ENCODE measurements at regions not wholly inside any gene's neighbourhood (a gene's known extent, or its start where the extent isn't known, plus 50 kb on each side); places are given as distances from the start of the nearest gene placed in this dataset.

- H3K9ac ChIP-seq: no peak overlapping the region
- no peaks in the 10 kb centered on the region for H3K9me3 ChIP-seq
- no peaks in the 10 kb centered on the region for H4K20me1 ChIP-seq
- H3K36me3 ChIP-seq: no peaks in the 10 kb centered on the region
- no peak overlapping the region for H3K4me3 ChIP-seq
- H3K27ac ChIP-seq: no peak overlapping the region
- TF ChIP-seq Cebpa-rat (IDR thresholded peaks at IDR 0.05): no peak
- no peak overlapping the region for H3K4me2 ChIP-seq
- H3K27me3 ChIP-seq: no peaks in the 10 kb centered on the region
- H3K4me1 ChIP-seq: no peaks in the 10 kb centered on the region
Observed at GRCh38 chr13:69458013-69458412, 649.6 kb upstream of the ATXN8OS start.

- H3K9ac ChIP-seq: no peak overlapping the region
- H4K20me1 ChIP-seq: no peaks in the 10 kb centered on the region
- H3K36me3 ChIP-seq: no peaks in the 10 kb centered on the region
- no peaks in the 10 kb centered on the region for H3K27me3 ChIP-seq
- H3K9me3 ChIP-seq: no peaks in the 10 kb centered on the region
- no peak overlapping the region for H3K4me3 ChIP-seq
- H3K4me2 ChIP-seq: no peak overlapping the region
- no peaks in the 10 kb centered on the region for H3K4me1 ChIP-seq
- no peak overlapping the region for H3K27ac ChIP-seq
- no peak for TF ChIP-seq Cebpa-rat (IDR thresholded peaks at IDR 0.05)
Observed at GRCh38 chr13:69450245-69450644, 657.4 kb upstream of the ATXN8OS start.

DNA sequence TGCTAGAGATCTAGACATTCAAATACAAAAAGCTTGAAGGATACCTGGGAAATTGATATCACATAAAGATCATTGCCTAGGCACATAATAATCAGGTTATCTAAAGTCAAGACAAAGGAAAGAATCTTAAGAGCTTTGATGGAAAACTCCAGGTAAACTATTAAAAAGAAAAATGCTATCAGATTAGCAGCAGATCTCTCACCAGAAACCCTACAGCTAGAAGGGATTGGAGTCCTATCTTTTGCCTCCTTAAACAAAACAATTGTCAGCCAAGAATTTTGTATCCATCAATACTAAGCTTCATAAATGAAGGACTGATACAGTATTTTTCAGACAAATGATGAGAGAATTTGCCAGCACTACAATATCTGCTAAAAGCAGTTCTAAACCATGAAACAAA is 682.4 kb upstream of the ATXN8OS start:
- H3K9me3 ChIP-seq: peaks cover 30% of the 10 kb centered on the region
- peaks cover 13% of the 10 kb centered on the region for H3K4me1 ChIP-seq
- no peak overlapping the region for H3K4me3 ChIP-seq
- H4K20me1 ChIP-seq: no peaks in the 10 kb centered on the region
- H3K27ac ChIP-seq: no peak overlapping the region
- H3K36me3 ChIP-seq: no peaks in the 10 kb centered on the region
- H3K27me3 ChIP-seq: no peaks in the 10 kb centered on the region
- no peak overlapping the region for H3K4me2 ChIP-seq
- TF ChIP-seq Cebpa-rat (IDR thresholded peaks at IDR 0.05): no peak
- no peak overlapping the region for H3K9ac ChIP-seq

GRCh38 chr13:69423844-69424243 is 683.8 kb upstream of the ATXN8OS start:
- Histone ChIP-seq H3K9ac (no peak overlapping the region), H3K4me1 (peaks cover 13% of the 10 kb centered on the region), H3K4me3 (no peak overlapping the region), H3K36me3 (no peaks in the 10 kb centered on the region), H3K9me3 (peaks cover 37% of the 10 kb centered on the region), H4K20me1 (no peaks in the 10 kb centered on the region), H3K27me3 (no peaks in the 10 kb centered on the region), H3K27ac (no peak overlapping the region), H3K4me2 (peak overlapping the region; percentile 54)
- no peak for TF ChIP-seq Cebpa-rat (IDR thresholded peaks at IDR 0.05)

DNA sequence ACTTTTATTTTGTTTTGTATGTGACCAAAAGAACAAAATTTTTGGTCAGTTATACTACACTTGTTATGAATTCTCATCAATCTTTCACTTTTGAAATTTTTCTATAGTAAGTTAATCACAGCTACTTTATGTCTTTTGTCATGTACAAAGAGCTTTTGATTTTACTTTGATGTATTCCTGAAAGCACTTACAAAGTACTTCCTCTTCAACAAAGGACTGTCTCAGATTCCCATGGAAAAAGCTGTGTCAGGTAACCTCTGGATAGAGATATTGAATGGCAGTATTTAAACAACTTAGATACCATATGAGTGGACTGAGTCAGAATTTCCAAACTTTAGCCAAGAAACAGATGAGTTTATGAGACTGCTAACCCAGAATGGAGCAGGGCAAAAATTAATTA is 689.3 kb upstream of the ATXN8OS start:
- H3K36me3 ChIP-seq: no peaks in the 10 kb centered on the region
- no peak overlapping the region for H3K27ac ChIP-seq
- H3K9me3 ChIP-seq: peaks cover 16% of the 10 kb centered on the region
- peaks cover 5% of the 10 kb centered on the region for H3K4me1 ChIP-seq
- no peaks in the 10 kb centered on the region for H4K20me1 ChIP-seq
- H3K9ac ChIP-seq: no peak overlapping the region
- no peak overlapping the region for H3K4me3 ChIP-seq
- H3K27me3 ChIP-seq: no peaks in the 10 kb centered on the region
- TF ChIP-seq Cebpa-rat (IDR thresholded peaks at IDR 0.05): no peak
- H3K4me2 ChIP-seq: no peak overlapping the region

DNA sequence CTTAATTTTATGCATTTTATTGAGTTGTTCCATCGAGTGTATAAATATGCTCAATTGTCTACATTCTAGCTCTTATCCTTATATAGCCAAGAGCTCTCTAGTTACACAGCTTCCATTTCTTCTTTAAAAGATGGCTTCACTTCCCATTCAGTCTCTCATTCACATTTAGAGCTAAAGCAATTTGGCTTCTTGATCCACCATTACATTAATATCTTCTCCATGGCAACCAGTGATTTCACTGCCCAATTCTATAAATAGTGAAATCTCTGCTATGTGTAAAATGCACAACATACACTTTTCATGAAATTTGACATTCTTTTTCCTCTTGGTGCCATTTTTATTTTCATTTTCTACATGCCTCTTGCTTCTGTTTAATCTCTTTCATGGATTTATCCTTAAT is 696.9 kb upstream of the ATXN8OS start:
- Histone ChIP-seq H3K36me3 (no peaks in the 10 kb centered on the region), H3K27me3 (no peaks in the 10 kb centered on the region), H3K9ac (no peak overlapping the region), H3K4me2 (no peak overlapping the region), H3K27ac (no peak overlapping the region), H3K9me3 (peaks cover 12% of the 10 kb centered on the region), H3K4me1 (no peaks in the 10 kb centered on the region), H4K20me1 (no peaks in the 10 kb centered on the region), H3K4me3 (no peak overlapping the region)
- no peak for TF ChIP-seq Cebpa-rat (IDR thresholded peaks at IDR 0.05)

GRCh38 chr13:69391756-69392155 is 715.9 kb upstream of the ATXN8OS start:
- no peaks in the 10 kb centered on the region for H3K27me3 ChIP-seq
- H3K4me3 ChIP-seq: no peak overlapping the region
- H3K36me3 ChIP-seq: no peaks in the 10 kb centered on the region
- H3K4me1 ChIP-seq: peaks cover 12% of the 10 kb centered on the region
- no peak overlapping the region for H3K4me2 ChIP-seq
- no peaks in the 10 kb centered on the region for H4K20me1 ChIP-seq
- TF ChIP-seq Cebpa-rat (IDR thresholded peaks at IDR 0.05): no peak
- no peaks in the 10 kb centered on the region for H3K9me3 ChIP-seq
- no peak overlapping the region for H3K9ac ChIP-seq
- no peak overlapping the region for H3K27ac ChIP-seq

DNA sequence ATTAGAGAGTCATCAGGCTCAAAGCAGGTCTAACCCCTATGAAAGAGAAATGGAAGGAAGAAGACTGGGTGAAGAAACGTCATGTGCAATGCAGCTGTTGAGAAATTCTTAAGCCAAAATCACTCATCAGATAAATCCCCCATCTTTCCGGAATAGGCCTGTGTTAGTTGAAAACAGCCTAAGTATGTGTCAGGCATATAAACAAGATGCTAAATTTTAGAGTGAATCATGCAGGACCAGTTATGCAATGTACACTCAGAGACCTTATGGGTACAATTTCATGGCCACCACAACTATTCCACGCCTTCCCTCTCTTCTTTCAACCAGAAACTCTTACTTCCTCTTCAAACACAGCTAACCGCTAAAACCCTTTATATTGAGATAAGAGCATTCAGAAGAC is 717.7 kb upstream of the ATXN8OS start:
- no peak overlapping the region for H3K27ac ChIP-seq
- no peaks in the 10 kb centered on the region for H3K36me3 ChIP-seq
- H4K20me1 ChIP-seq: no peaks in the 10 kb centered on the region
- H3K9me3 ChIP-seq: no peaks in the 10 kb centered on the region
- H3K4me1 ChIP-seq: peaks cover 12% of the 10 kb centered on the region
- no peaks in the 10 kb centered on the region for H3K27me3 ChIP-seq
- no peak overlapping the region for H3K9ac ChIP-seq
- no peak overlapping the region for H3K4me3 ChIP-seq
- H3K4me2 ChIP-seq: peak overlapping the region; percentile 25; the same call in 1 of the 2 replicates
- TF ChIP-seq Cebpa-rat (IDR thresholded peaks at IDR 0.05): no peak

DNA sequence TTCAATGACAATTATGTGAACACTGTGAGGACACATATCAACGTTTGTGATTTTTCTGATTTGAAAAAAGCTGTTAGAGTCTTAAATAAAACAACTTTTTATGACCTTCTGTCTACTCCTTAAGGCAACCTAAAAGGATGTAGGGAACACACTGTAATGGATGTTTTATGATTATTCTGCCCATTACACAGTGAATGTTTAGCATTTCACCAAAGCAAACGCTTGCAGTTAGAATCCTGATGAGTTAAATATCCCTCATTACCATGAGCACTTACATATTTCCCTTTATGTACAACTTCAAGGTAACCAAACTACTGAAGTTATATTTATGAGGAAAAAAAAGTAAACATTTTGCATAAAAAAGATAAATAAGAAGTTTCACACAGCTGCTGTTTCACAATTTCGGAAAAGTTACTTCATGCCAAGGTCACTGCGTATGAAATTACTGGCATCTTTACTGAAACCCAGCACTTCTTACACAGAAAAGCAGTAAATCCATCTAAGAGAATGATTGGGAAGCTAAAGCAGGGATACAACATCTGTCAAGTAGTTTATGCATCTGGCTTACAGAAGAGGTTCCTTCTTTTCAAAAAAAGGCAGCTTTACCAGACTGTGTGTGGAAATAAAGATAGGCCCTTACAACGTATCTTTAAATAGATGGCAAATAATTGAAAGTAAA is 733.7 kb upstream of the ATXN8OS start:
- no peaks in the 10 kb centered on the region for H3K36me3 ChIP-seq
- no peak overlapping the region for H3K4me3 ChIP-seq
- H3K9me3 ChIP-seq: peaks cover 7% of the 10 kb centered on the region
- H3K9ac ChIP-seq: no peak overlapping the region
- H3K4me2 ChIP-seq: no peak overlapping the region
- no peak for TF ChIP-seq Cebpa-rat (IDR thresholded peaks at IDR 0.05)
- H3K27me3 ChIP-seq: no peaks in the 10 kb centered on the region
- no peaks in the 10 kb centered on the region for H4K20me1 ChIP-seq
- H3K27ac ChIP-seq: no peak overlapping the region
- no peaks in the 10 kb centered on the region for H3K4me1 ChIP-seq

GRCh38 chr13:69363360-69363759 is 744.3 kb upstream of the ATXN8OS start:
- Histone ChIP-seq H3K27me3 (no peaks in the 10 kb centered on the region), H3K27ac (no peak overlapping the region), H4K20me1 (no peaks in the 10 kb centered on the region), H3K4me2 (no peak overlapping the region), H3K36me3 (no peaks in the 10 kb centered on the region), H3K9me3 (no peaks in the 10 kb centered on the region), H3K4me1 (no peaks in the 10 kb centered on the region), H3K4me3 (no peak overlapping the region), H3K9ac (no peak overlapping the region)
- TF ChIP-seq Cebpa-rat (IDR thresholded peaks at IDR 0.05): no peak

DNA sequence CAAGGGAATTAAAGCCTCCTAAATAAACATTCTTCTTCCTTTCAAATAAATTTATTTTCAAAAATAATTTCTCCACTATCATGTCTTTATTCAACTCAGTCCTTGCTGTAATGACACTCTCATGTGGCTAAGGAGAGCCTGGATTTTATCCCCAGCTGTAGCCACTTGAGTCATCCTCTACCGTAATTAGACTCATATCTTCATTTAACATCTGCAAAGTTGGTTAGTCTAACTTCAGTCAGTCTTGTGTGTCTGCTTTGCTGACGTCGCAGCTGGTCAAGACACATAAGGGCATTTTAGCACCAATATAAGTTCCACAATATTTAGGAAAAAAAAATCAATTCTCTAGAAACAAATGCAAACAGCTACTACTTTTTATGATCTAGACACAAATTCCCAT is 776.4 kb upstream of the ATXN8OS start:
- Histone ChIP-seq H3K4me1 (no peaks in the 10 kb centered on the region), H3K4me2 (no peak overlapping the region), H3K27me3 (no peaks in the 10 kb centered on the region), H3K36me3 (no peaks in the 10 kb centered on the region), H3K4me3 (no peak overlapping the region), H3K9ac (no peak overlapping the region), H3K27ac (no peak overlapping the region), H3K9me3 (no peaks in the 10 kb centered on the region), H4K20me1 (no peaks in the 10 kb centered on the region)
- TF ChIP-seq Cebpa-rat (IDR thresholded peaks at IDR 0.05): no peak
